ENCODE measurements at regions not wholly inside any gene's neighbourhood (a gene's known extent, or its start where the extent isn't known, plus 50 kb on each side); places are given as distances from the start of the nearest gene placed in this dataset.

DNA sequence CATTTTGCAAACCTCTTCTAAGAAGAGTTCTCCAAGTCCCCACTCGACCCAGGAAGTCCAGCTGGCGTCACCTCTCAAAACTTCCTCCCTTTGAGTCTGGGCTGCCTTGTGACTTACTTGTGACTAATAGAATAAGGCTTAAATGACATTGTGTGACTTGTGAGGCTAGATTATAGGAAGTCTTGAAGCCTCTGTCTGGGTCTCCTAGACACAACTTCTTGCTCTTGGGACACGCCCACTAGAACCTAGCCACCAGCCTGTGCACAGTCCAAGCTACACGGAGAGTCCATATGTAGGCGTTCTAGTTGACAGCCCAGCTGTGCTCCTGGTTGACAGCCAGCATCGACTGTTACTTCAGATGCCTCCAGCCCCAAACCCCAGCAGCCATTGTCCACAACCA is 66.7 kb upstream of the TANC2 start:
- Histone ChIP-seq H3K4me2 (replicated peaks; ENCODE audit: low read depth, low read length, poor library complexity, severe bottlenecking) (no peak overlapping the region), H3K4me3 (ENCODE audit: control extremely low read depth in 1 of 5, extremely low read depth in 1 of 5, insufficient read depth in 1 of 5, low read depth in 2 of 5, low read length in 4 of 5) (no peak overlapping the region), H3K36me3 (replicated peaks in 1 of 2; ENCODE audit: control extremely low read depth in 1 of 2, control insufficient read depth in 1 of 2, extremely low read depth in 1 of 2, insufficient read depth in 2 of 2, low read length in 1 of 2) (no peaks in the 10 kb centered on the region), H3K79me2 (ENCODE audit: control insufficient read depth, insufficient read depth, low read length) (no peaks in the 10 kb centered on the region), H4K20me1 (ENCODE audit: control insufficient read depth, insufficient read depth, low read length, poor library complexity, severe bottlenecking) (no peaks in the 10 kb centered on the region), H2AFZ (ENCODE audit: insufficient read depth, low read depth, low read length, poor library complexity, severe bottlenecking) (no peak overlapping the region), H3K9me3 (ENCODE audit: control extremely low read depth in 1 of 3, control insufficient read depth in 2 of 3, insufficient read depth in 1 of 3, low read length in 2 of 3) (no peaks in the 10 kb centered on the region), H3K27ac (ENCODE audit: low read length in 2 of 2) (no peak overlapping the region), H3K9ac (ENCODE audit: low read length) (no peak overlapping the region), H3K4me1 (ENCODE audit: control insufficient read depth in 2 of 2, insufficient read depth in 2 of 2, low read length in 2 of 2) (no peaks in the 10 kb centered on the region), H3K27me3 (replicated peaks in 1 of 4; ENCODE audit: control extremely low read depth in 1 of 4, control insufficient read depth in 3 of 4, insufficient read depth in 4 of 4, low read length in 3 of 4) (peaks cover 0 to 4% (median 0%) of the 10 kb centered on the region in 4 experiments)
- ChIA-PET POLR2A (no interaction called here), CTCF (no interaction called here)
- H3K4me3 Mint-ChIP-seq, result no peak overlapping the region
- TF ChIP-seq CTCF (IDR thresholded peaks at IDR 0.05) (no peak), EZH2 (IDR thresholded peaks at IDR 0.05; ENCODE audit: borderline replicate concordance, insufficient read depth, low read depth, low read length, poor library complexity, severe bottlenecking) (no peak)
- intact Hi-C loops (cut with micrococcal nuclease), result no loop called here
- ATAC-seq (ENCODE audit: low read depth), result no peak
- no peaks in the 10 kb centered on the region for H3K9me3 Mint-ChIP-seq (ENCODE audit: insufficient read depth)
- peaks cover 26% of the 10 kb centered on the region for H3K27me3 Mint-ChIP-seq
- H3K27ac Mint-ChIP-seq, result no peak overlapping the region
- 94% methylated on average over 3 of the region's 6 CpGs for WGBS (ENCODE audit: insufficient coverage)
- no peaks in the 10 kb centered on the region for H3K4me1 Mint-ChIP-seq
- no peak for DNase-seq

GRCh38 chr17:62898239-62898864 is 67.7 kb upstream of the TANC2 start:
- no peak overlapping the region for H3K9ac ChIP-seq (ENCODE audit: low read length)
- H3K4me1 ChIP-seq (ENCODE audit: control insufficient read depth in 2 of 2, insufficient read depth in 2 of 2, low read length in 2 of 2), result no peaks in the 10 kb centered on the region
- ATAC-seq (ENCODE audit: low read depth) (no peak), DNase-seq (no peak)
- intact Hi-C loops (cut with micrococcal nuclease), result no loop called here
- H3K4me2 ChIP-seq (replicated peaks; ENCODE audit: low read depth, low read length, poor library complexity, severe bottlenecking), result no peak overlapping the region
- ChIA-PET POLR2A (no interaction called here), CTCF (no interaction called here)
- Mint-ChIP-seq H3K4me1 (no peaks in the 10 kb centered on the region), H3K27me3 (peaks cover 30% of the 10 kb centered on the region), H3K27ac (no peak overlapping the region), H3K4me3 (no peak overlapping the region), H3K9me3 (ENCODE audit: insufficient read depth) (no peaks in the 10 kb centered on the region)
- WGBS (ENCODE audit: insufficient coverage), result 89% methylated on average over 12 of the region's 13 CpGs
- peaks cover 0 to 4% (median 0%) of the 10 kb centered on the region in 4 experiments for H3K27me3 ChIP-seq (replicated peaks in 1 of 4; ENCODE audit: control extremely low read depth in 1 of 4, control insufficient read depth in 3 of 4, insufficient read depth in 4 of 4, low read length in 3 of 4)
- H2AFZ ChIP-seq (ENCODE audit: insufficient read depth, low read depth, low read length, poor library complexity, severe bottlenecking), result no peak overlapping the region
- no peaks in the 10 kb centered on the region for H4K20me1 ChIP-seq (ENCODE audit: control insufficient read depth, insufficient read depth, low read length, poor library complexity, severe bottlenecking)
- H3K27ac ChIP-seq (ENCODE audit: low read length in 2 of 2), result no peak overlapping the region
- TF ChIP-seq EZH2 (IDR thresholded peaks at IDR 0.05; ENCODE audit: borderline replicate concordance, insufficient read depth, low read depth, low read length, poor library complexity, severe bottlenecking) (no peak), CTCF (IDR thresholded peaks at IDR 0.05) (no peak)
- H3K4me3 ChIP-seq (ENCODE audit: control extremely low read depth in 1 of 5, extremely low read depth in 1 of 5, insufficient read depth in 1 of 5, low read depth in 2 of 5, low read length in 4 of 5), result no peak overlapping the region
- no peaks in the 10 kb centered on the region for H3K9me3 ChIP-seq (ENCODE audit: control extremely low read depth in 1 of 3, control insufficient read depth in 2 of 3, insufficient read depth in 1 of 3, low read length in 2 of 3)
- H3K36me3 ChIP-seq (replicated peaks in 1 of 2; ENCODE audit: control extremely low read depth in 1 of 2, control insufficient read depth in 1 of 2, extremely low read depth in 1 of 2, insufficient read depth in 2 of 2, low read length in 1 of 2), result no peaks in the 10 kb centered on the region
- no peaks in the 10 kb centered on the region for H3K79me2 ChIP-seq (ENCODE audit: control insufficient read depth, insufficient read depth, low read length)
